HEK293T (cell line): ENCODE measurements at regions not wholly inside any gene's neighbourhood (a gene's known extent, or its start where the extent isn't known, plus 50 kb on each side); places are given as distances from the start of the nearest gene placed in this dataset.
"Not testable (repeated sequence)": the region's sequence is repeated elsewhere in the genome, so short reads cannot be mapped to it uniquely, and the experiment has no call there.

ENCODE experiments used
- CTBP1 ChIP-seq: fragments of 450-650 bp; IDR thresholded peaks from 2 replicates; pipeline ENCODE4 v1.6.1; 2016; ENCODE audit warnings: borderline replicate concordance
- ELF4 ChIP-seq: fragments of 450-650 bp; IDR thresholded peaks from 2 replicates; pipeline ENCODE4 v1.6.1; 2017; ENCODE audit warnings: antibody characterized with exemption
- FOXA1 ChIP-seq: fragments of 450-650 bp; IDR thresholded peaks from 2 replicates; pipeline ENCODE4 v1.6.1; 2016; ENCODE audit warnings: mild to moderate bottlenecking
- NFRKB ChIP-seq: fragments of 450-650 bp; IDR thresholded peaks from 2 replicates; pipeline ENCODE4 v1.6.1; 2016; ENCODE audit warnings: mild to moderate bottlenecking, moderate library complexity
- PKNOX1 ChIP-seq: fragments of 450-650 bp; IDR thresholded peaks from 2 replicates; pipeline ENCODE4 v1.6.1; 2016
- SP1 ChIP-seq: fragments of 450-650 bp; IDR thresholded peaks from 2 replicates; pipeline ENCODE4 v1.6.1; 2017
- TARDBP ChIP-seq: fragments of 450-650 bp; IDR thresholded peaks from 2 replicates; pipeline ENCODE4 v1.6.1; 2016
- ZNF384 ChIP-seq: fragments of 450-650 bp; IDR thresholded peaks from 2 replicates; pipeline ENCODE4 v1.6.1; 2016

DNA sequence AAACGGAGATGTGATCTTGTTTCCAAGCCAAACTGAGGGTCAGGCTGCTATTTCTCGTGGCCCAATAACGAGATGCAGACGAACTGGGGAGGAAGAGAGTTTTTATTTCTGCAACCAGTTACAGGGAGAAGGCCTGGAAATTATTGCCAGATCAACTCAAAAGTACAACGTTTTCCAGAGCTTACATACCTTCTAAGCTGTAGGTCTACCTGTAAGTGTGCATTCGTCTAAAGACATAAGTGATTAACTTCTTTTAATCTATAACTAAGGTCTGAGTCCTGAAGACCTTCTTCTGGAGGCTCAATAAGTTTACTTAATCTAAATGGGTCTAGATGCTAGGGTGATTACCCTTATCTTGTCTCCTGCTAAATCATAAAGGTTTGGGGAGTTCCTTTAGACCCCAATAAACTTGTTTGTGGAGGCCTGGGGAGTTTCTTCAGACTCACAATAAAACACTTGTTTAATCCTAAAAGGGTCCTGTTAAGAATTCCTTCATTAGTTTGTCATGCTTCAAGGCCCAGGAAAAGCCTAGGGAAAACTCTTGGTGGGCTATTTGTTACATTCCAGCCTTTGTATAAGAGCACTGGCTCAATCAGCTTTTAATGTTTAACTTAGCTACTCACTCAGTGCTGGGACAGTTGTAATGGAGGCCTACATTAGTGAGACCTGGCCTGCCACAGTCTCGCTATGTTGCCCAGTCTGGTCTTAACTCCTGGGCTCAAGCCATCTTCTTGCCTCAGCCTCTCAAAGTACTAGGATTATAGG is 58.5 kb downstream of the BMP15 start:
- not testable (repeated sequence) for TF ChIP-seq FOXA1, TARDBP, ZNF384, ELF4, SP1, PKNOX1, NFRKB, CTBP1
